GM12878 (cell line): ENCODE measurements at regions not wholly inside any gene's neighbourhood (a gene's known extent, or its start where the extent isn't known, plus 50 kb on each side); places are given as distances from the start of the nearest gene placed in this dataset.

Experiments
- ATAC-seq: fragments of 200-7000 bp; cut with Tn5 transposase; 3 replicates; pipeline ENCODE4 v1.9.1; 2020; ENCODE audit warnings: mild to moderate bottlenecking, moderate library complexity
- BruUV-seq: library from RNA; stranded (reverse); fragments of 400-500 nt; replicated peaks from 2 replicates; lab custom pipeline; 2021; lab: Mats Ljungman, UMichigan
- CTCF ChIA-PET: fragments of 300-600 bp; sonication (Branson Sonifier 250); formaldehyde crosslinking; extraction: SDS; loops from one replicate; lab custom pipeline; 2021; ENCODE audit warnings: inconsistent platforms; lab: Yijun Ruan, JAX
- POLR2A ChIA-PET: fragments of 350-600 bp; formaldehyde crosslinking; extraction: SDS; loops from one replicate; lab custom pipeline; 2021; ENCODE audit warnings: inconsistent platforms; lab: Charles Lee
- RAD21 ChIA-PET: fragments of 300-600 bp; sonication (Branson Sonifier 250); formaldehyde crosslinking; loops from one replicate; lab custom pipeline; 2023; ENCODE audit warnings: antibody characterized with exemption; ENCODE audit not compliant: unreplicated experiment; lab: Charles Lee
- SMC1A ChIA-PET: fragments of 300-600 bp; sonication (Branson Sonifier 250); formaldehyde crosslinking; loops from one replicate; lab custom pipeline; 2023; ENCODE audit not compliant: unreplicated experiment, uncharacterized antibody; lab: Charles Lee
- DNase-seq: peaks from one replicate; pipeline ENCODE4 v3.0.0-alpha.2; 2011; ENCODE audit warnings: low read depth, low spot score
- FAIRE-seq: peaks from 3 replicates; lab custom pipeline; 2011; peaks lifted over from hg19 to GRCh38; lab: Jason Lieb, UNC
- H2AFZ ChIP-seq: 2 replicates; pipeline ENCODE4 v1.6.0; 2011; ENCODE audit warnings: low read depth, low read length, control low read depth; ENCODE audit not compliant: control insufficient read depth
- H3K27ac ChIP-seq: 2 replicates; pipeline ENCODE4 v1.5.1; 2011; ENCODE audit warnings: control low read depth; ENCODE audit not compliant: control insufficient read depth, insufficient read depth
- H3K27me3 ChIP-seq, 2 experiments: replicated peaks in 1 of 2; 2 replicates each; pipeline versions ENCODE4 v1.6.0 to v1.6.1; 2011; ENCODE audit warnings: low read length in 1 of 2; ENCODE audit not compliant: control insufficient read depth in 2 of 2, insufficient read depth in 2 of 2
- H3K36me3 ChIP-seq, 2 experiments: 2 replicates each; pipeline ENCODE4 v1.5.1; 2011; ENCODE audit warnings: low read length in 1 of 2; ENCODE audit not compliant: control insufficient read depth in 2 of 2, insufficient read depth in 2 of 2
- H3K4me1 ChIP-seq: 2 replicates; pipeline ENCODE4 v1.6.1; 2011; ENCODE audit warnings: mild to moderate bottlenecking, low read length, moderate library complexity, mixed read lengths; ENCODE audit not compliant: control insufficient read depth, insufficient read depth
- H3K4me2 ChIP-seq: 2 replicates; pipeline ENCODE4 v1.6.0; 2011; ENCODE audit warnings: control low read depth; ENCODE audit not compliant: control insufficient read depth, insufficient read depth
- H3K4me3 ChIP-seq: fragments of 200-600 bp; sonication (generic); 2 replicates; pipeline ENCODE4 v1.5.1; 2016
- H3K79me2 ChIP-seq: 2 replicates; pipeline ENCODE4 v1.6.0; 2011; ENCODE audit warnings: low read length; ENCODE audit not compliant: control insufficient read depth, insufficient read depth
- H3K9ac ChIP-seq: 2 replicates; pipeline ENCODE4 v1.8.0; 2011; ENCODE audit warnings: low read length, control low read depth, mixed read lengths; ENCODE audit not compliant: control insufficient read depth, insufficient read depth
- H3K9me3 ChIP-seq: replicated peaks from 3 replicates; pipeline ENCODE4 v1.5.1; 2011; ENCODE audit warnings: mild to moderate bottlenecking, low read length; ENCODE audit not compliant: control insufficient read depth, insufficient read depth
- H4K20me1 ChIP-seq: 2 replicates; pipeline ENCODE4 v1.6.0; 2011; ENCODE audit not compliant: control insufficient read depth, insufficient read depth
- DPF2 ChIP-seq: fragments of 450-650 bp; IDR thresholded peaks from 2 replicates; pipeline ENCODE4 v1.6.1; 2017; ENCODE audit warnings: mild to moderate bottlenecking
- HDAC2 ChIP-seq: fragments of 200-600 bp; sonication (generic); IDR thresholded peaks from 2 replicates; pipeline ENCODE4 v1.6.1; 2017
- HDGF ChIP-seq: fragments of 450-650 bp; IDR thresholded peaks from 2 replicates; pipeline ENCODE4 v1.6.1; 2016; ENCODE audit warnings: antibody characterized with exemption
- NR2C2 ChIP-seq: IDR thresholded peaks from 2 replicates; pipeline ENCODE4 v1.6.1; 2011; ENCODE audit warnings: borderline replicate concordance, low read depth; ENCODE audit not compliant: control insufficient read depth, insufficient read length
- RELA ChIP-seq: fragments of 450-650 bp; IDR thresholded peaks from 2 replicates; pipeline ENCODE4 v1.8.0; 2014; ENCODE audit warnings: borderline replicate concordance; ENCODE audit not compliant: partially characterized antibody
- SMARCA5 ChIP-seq: fragments of 450-650 bp; IDR thresholded peaks from 2 replicates; pipeline ENCODE4 v1.6.1; 2017; ENCODE audit warnings: mild to moderate bottlenecking
- SMC3 ChIP-seq: IDR thresholded peaks from 2 replicates; pipeline ENCODE4 v1.6.1; 2011; ENCODE audit warnings: low read length, improper control_type of control experiment, borderline replicate concordance
- ZBTB4 ChIP-seq: fragments of 450-650 bp; formaldehyde crosslinking; IDR thresholded peaks from 2 replicates; pipeline ENCODE4 v1.4.0; 2022; ENCODE audit warnings: mild to moderate bottlenecking, moderate library complexity
- WGBS: methylation state at CpG from one replicate; pipeline ENCODE4 v1.1.6; 2016; ENCODE audit warnings: low lambda C conversion rate; ENCODE audit not compliant: insufficient replicate concordance, insufficient coverage; ENCODE audit errors: missing lambda C conversion rate; 5-methylcytosine and 5-hydroxymethylcytosine counted together
- in situ Hi-C: fragments of 300-500 bp; cut with MboI; formaldehyde crosslinking; loops from 9 replicates; pipeline ENCODE4 v1.14.3; 2018; ENCODE audit warnings: mixed read lengths
- intact Hi-C: fragments of 100-400 bp; cut with micrococcal nuclease; formaldehyde crosslinking; loops from one replicate; pipeline ENCODE4 v1.14.2; 2022; ENCODE audit not compliant: unreplicated experiment
- TF ChIP-seq, protein P1 (sequence below): fragments of 450-650 bp; IDR thresholded peaks from 2 replicates; pipeline ENCODE4 v1.6.1; 2017; ENCODE audit warnings: mild to moderate bottlenecking, moderate library complexity
- TF ChIP-seq, protein P2 (sequence below): fragments of 450-650 bp; IDR thresholded peaks from 2 replicates; pipeline ENCODE4 v1.6.1; 2017; ENCODE audit warnings: mild to moderate bottlenecking
- TF ChIP-seq, protein P3 (sequence below): fragments of 450-650 bp; IDR thresholded peaks from 2 replicates; pipeline ENCODE4 v1.6.1; 2017; ENCODE audit warnings: borderline replicate concordance

- ChIA-PET CTCF (interaction anchor here (2.2 to 3.4 kb wide), 2 partner anchors 13 to 119 kb away, joined by 9 to 16 read pairs; no protein-coding TSS in a partner anchor), SMC1A (interaction anchor here (0.6 to 7.3 kb wide), 16 partner anchors 9 to 360 kb away, joined by 3 to 164 read pairs (median 5); no protein-coding TSS in a partner anchor), POLR2A (interaction anchor here (0.6 to 12.0 kb wide), 4 partner anchors 12 to 242 kb away, joined by 3 to 108 read pairs (median 5); no protein-coding TSS in a partner anchor), RAD21 (interaction anchor here (0.8 to 14.4 kb wide), 13 partner anchors 8 to 360 kb away, joined by 3 to 258 read pairs (median 8); no protein-coding TSS in a partner anchor)
- peak overlapping the region; percentile 96 for H3K27ac ChIP-seq
- no peak for FAIRE-seq
- no peak for DNase-seq
- intact Hi-C loops (loop anchor here (1.0 to 2.0 kb wide), 11 partner anchors 7 to 356 kb away; no protein-coding TSS in a partner anchor), in situ Hi-C loops (no loop called here)
- no peaks in the 10 kb centered on the region for H3K36me3 ChIP-seq
- H3K4me2 ChIP-seq: peak overlapping the region; percentile 78
- H3K27me3 ChIP-seq: no peaks in the 10 kb centered on the region
- H3K4me1 ChIP-seq: peaks cover 66% of the 10 kb centered on the region
- H3K79me2 ChIP-seq: no peaks in the 10 kb centered on the region
- no peaks in the 10 kb centered on the region for H3K9me3 ChIP-seq
- WGBS: 91% methylated on average over 15 of the region's 15 CpGs
- peak overlapping the region; percentile 67 for H3K9ac ChIP-seq
- no peak overlapping the region for H2AFZ ChIP-seq
- H3K4me3 ChIP-seq: peak overlapping the region; percentile 26; the same call in 1 of the 2 replicates
- no peak for ATAC-seq
- H4K20me1 ChIP-seq: no peaks in the 10 kb centered on the region
- no TSS peak for BruUV-seq
- TF ChIP-seq HDGF (0 out of 2 replicates have a peak, but pooled peaks have one; percentile 29), RELA (no peak), DPF2 (no peak), SMC3 (no peak), ZBTB4 (CRISPR knock-in tag) (no peak), SMARCA5 (0 out of 2 replicates have a peak, but pooled peaks have one; percentile 41), NR2C2 (no peak), HDAC2 (no peak)
- TF ChIP-seq, protein P1, sequence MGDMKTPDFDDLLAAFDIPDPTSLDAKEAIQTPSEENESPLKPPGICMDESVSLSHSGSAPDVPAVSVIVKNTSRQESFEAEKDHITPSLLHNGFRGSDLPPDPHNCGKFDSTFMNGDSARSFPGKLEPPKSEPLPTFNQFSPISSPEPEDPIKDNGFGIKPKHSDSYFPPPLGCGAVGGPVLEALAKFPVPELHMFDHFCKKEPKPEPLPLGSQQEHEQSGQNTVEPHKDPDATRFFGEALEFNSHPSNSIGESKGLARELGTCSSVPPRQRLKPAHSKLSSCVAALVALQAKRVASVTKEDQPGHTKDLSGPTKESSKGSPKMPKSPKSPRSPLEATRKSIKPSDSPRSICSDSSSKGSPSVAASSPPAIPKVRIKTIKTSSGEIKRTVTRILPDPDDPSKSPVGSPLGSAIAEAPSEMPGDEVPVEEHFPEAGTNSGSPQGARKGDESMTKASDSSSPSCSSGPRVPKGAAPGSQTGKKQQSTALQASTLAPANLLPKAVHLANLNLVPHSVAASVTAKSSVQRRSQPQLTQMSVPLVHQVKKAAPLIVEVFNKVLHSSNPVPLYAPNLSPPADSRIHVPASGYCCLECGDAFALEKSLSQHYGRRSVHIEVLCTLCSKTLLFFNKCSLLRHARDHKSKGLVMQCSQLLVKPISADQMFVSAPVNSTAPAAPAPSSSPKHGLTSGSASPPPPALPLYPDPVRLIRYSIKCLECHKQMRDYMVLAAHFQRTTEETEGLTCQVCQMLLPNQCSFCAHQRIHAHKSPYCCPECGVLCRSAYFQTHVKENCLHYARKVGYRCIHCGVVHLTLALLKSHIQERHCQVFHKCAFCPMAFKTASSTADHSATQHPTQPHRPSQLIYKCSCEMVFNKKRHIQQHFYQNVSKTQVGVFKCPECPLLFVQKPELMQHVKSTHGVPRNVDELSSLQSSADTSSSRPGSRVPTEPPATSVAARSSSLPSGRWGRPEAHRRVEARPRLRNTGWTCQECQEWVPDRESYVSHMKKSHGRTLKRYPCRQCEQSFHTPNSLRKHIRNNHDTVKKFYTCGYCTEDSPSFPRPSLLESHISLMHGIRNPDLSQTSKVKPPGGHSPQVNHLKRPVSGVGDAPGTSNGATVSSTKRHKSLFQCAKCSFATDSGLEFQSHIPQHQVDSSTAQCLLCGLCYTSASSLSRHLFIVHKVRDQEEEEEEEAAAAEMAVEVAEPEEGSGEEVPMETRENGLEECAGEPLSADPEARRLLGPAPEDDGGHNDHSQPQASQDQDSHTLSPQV: 0 out of 2 replicates have a peak, but pooled peaks have one; percentile 49
- TF ChIP-seq, protein P2, sequence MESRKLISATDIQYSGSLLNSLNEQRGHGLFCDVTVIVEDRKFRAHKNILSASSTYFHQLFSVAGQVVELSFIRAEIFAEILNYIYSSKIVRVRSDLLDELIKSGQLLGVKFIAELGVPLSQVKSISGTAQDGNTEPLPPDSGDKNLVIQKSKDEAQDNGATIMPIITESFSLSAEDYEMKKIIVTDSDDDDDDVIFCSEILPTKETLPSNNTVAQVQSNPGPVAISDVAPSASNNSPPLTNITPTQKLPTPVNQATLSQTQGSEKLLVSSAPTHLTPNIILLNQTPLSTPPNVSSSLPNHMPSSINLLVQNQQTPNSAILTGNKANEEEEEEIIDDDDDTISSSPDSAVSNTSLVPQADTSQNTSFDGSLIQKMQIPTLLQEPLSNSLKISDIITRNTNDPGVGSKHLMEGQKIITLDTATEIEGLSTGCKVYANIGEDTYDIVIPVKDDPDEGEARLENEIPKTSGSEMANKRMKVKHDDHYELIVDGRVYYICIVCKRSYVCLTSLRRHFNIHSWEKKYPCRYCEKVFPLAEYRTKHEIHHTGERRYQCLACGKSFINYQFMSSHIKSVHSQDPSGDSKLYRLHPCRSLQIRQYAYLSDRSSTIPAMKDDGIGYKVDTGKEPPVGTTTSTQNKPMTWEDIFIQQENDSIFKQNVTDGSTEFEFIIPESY: 0 out of 2 replicates have a peak, but pooled peaks have one; percentile 12
- TF ChIP-seq, protein P3, sequence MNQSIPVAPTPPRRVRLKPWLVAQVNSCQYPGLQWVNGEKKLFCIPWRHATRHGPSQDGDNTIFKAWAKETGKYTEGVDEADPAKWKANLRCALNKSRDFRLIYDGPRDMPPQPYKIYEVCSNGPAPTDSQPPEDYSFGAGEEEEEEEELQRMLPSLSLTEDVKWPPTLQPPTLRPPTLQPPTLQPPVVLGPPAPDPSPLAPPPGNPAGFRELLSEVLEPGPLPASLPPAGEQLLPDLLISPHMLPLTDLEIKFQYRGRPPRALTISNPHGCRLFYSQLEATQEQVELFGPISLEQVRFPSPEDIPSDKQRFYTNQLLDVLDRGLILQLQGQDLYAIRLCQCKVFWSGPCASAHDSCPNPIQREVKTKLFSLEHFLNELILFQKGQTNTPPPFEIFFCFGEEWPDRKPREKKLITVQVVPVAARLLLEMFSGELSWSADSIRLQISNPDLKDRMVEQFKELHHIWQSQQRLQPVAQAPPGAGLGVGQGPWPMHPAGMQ: no peak
These were observed 164.5 kb downstream of the TOMM20 start for GRCh38 chr1:234963904-234964702.
